GM21825 (cell line): ENCODE measurements at regions not wholly inside any gene's neighbourhood (a gene's known extent, or its start where the extent isn't known, plus 50 kb on each side); places are given as distances from the start of the nearest gene placed in this dataset.
"Not testable (repeated sequence)": the region's sequence is repeated elsewhere in the genome, so short reads cannot be mapped to it uniquely, and the experiment has no call there.

Source experiments
- ATAC-seq: cut with Tn5 transposase; IDR thresholded peaks from one replicate; pipeline ENCODE4 v1.9.1; 2021; ENCODE audit warnings: mild to moderate bottlenecking, moderate library complexity; ENCODE audit not compliant: unreplicated experiment

GRCh38 chr9:16052757-16053530 is 500.1 kb downstream of the CCDC171 start:
- ATAC-seq = no peak

GRCh38 chr9:16057541-16057940 is 504.7 kb downstream of the CCDC171 start:
- no peak for ATAC-seq

- peak; percentile 39 for ATAC-seq
Measured at GRCh38 chr9:16058131-16058549, 505.3 kb downstream of the CCDC171 start.

- ATAC-seq = no peak
Measured at GRCh38 chr9:16060436-16061129, 507.7 kb downstream of the CCDC171 start.

GRCh38 chr9:16062542-16063240 is 509.8 kb downstream of the CCDC171 start:
- ATAC-seq = no peak

GRCh38 chr9:16063241-16063591 is 510.4 kb downstream of the CCDC171 start:
- ATAC-seq = no peak

- ATAC-seq = no peak
Measured at GRCh38 chr9:16064771-16065170, 511.9 kb downstream of the CCDC171 start.

GRCh38 chr9:16066201-16066600 is 513.4 kb downstream of the CCDC171 start:
- ATAC-seq = not testable (repeated sequence)

- ATAC-seq = no peak
Measured at GRCh38 chr9:16068476-16068875, 515.6 kb downstream of the CCDC171 start.

- ATAC-seq = no peak
Measured at GRCh38 chr9:16069249-16069648, 516.4 kb downstream of the CCDC171 start.

GRCh38 chr9:16069671-16070454 is 517.0 kb downstream of the CCDC171 start:
- no peak for ATAC-seq

GRCh38 chr9:16070455-16071145 is 517.8 kb downstream of the CCDC171 start:
- ATAC-seq = no peak

GRCh38 chr9:16071400-16071799 is 518.6 kb downstream of the CCDC171 start:
- no peak for ATAC-seq

GRCh38 chr9:16074963-16075362 is 522.1 kb downstream of the CCDC171 start:
- ATAC-seq = no peak

GRCh38 chr9:16075696-16076095 is 522.9 kb downstream of the CCDC171 start:
- no peak for ATAC-seq

GRCh38 chr9:16076511-16076910 is 523.7 kb downstream of the CCDC171 start:
- no peak for ATAC-seq

- ATAC-seq = no peak
Measured at GRCh38 chr9:16082796-16083195, 530.0 kb downstream of the CCDC171 start.

- ATAC-seq = no peak
Measured at GRCh38 chr9:16085167-16085726, 532.4 kb downstream of the CCDC171 start.

- ATAC-seq = no peak
Measured at GRCh38 chr9:16090907-16091629, 538.2 kb downstream of the CCDC171 start.
